SK-N-SH (cell line): ENCODE measurements at regions not wholly inside any gene's neighbourhood (a gene's known extent, or its start where the extent isn't known, plus 50 kb on each side); places are given as distances from the start of the nearest gene placed in this dataset.
A peak's percentile ranks its signal among the peaks of the same experiment; 100 is the strongest.

Experiments used
- CTCF ChIA-PET: fragments of 300-600, 350-600 bp; formaldehyde crosslinking; extraction: SDS; loops from one replicate; lab custom pipeline; 2021; lab: Yijun Ruan, JAX
- POLR2A ChIA-PET: fragments of 350-600 bp; sonication (Branson Sonifier 250); formaldehyde crosslinking; extraction: SDS; loops from one replicate; lab custom pipeline; 2020; ENCODE audit warnings: antibody characterized with exemption, inconsistent platforms; lab: Yijun Ruan, JAX
- DNase-seq: peaks from one replicate; pipeline ENCODE4 v3.0.0; 2012
- H2AFZ ChIP-seq: fragments of 200-600 bp; sonication (generic); 2 replicates; pipeline ENCODE4 v1.8.1; 2016; ENCODE audit warnings: antibody characterized with exemption, mild to moderate bottlenecking, low read depth
- H3F3A ChIP-seq: fragments of 200-600 bp; sonication (generic); replicated peaks from 2 replicates; pipeline ENCODE3; 2016; ENCODE audit warnings: antibody characterized with exemption, mild to moderate bottlenecking; ENCODE audit not compliant: insufficient read depth
- H3K27ac ChIP-seq, 2 experiments: fragments of 200-500 bp in 1 of 2; fragments of 200-600 bp in 1 of 2; sonication (Bioruptor generic) in 1 of 2; sonication (generic), shearing (Covaris generic) in 1 of 2; 2 replicates each; pipeline versions ENCODE4 v1.5.1 to v1.6.1; 2014 to 2016; ENCODE audit warnings: low read depth in 2 of 2, inconsistent platforms in 1 of 2, low read length in 1 of 2, mild to moderate bottlenecking in 1 of 2, mixed read lengths in 1 of 2
- H3K27me3 ChIP-seq: fragments of 200-600 bp; sonication (generic), shearing (Covaris generic); 2 replicates; pipeline ENCODE4 v1.6.1; 2016; ENCODE audit warnings: mixed run types; ENCODE audit not compliant: insufficient read depth
- H3K36me3 ChIP-seq, 2 experiments: fragments of 200-500 bp in 1 of 2; fragments of 200-600 bp in 1 of 2; sonication (Bioruptor generic) in 1 of 2; sonication (generic) in 1 of 2; replicated peaks in 1 of 2; 2 replicates each; pipeline versions ENCODE3 to v1.5.1; 2014 to 2016; ENCODE audit warnings: low read length in 1 of 2, mild to moderate bottlenecking in 1 of 2; ENCODE audit not compliant: insufficient read depth in 2 of 2, control insufficient read depth in 1 of 2
- H3K4me1 ChIP-seq, 2 experiments: fragments of 200-500 bp in 1 of 2; fragments of 200-600 bp in 1 of 2; sonication (Bioruptor generic) in 1 of 2; sonication (generic), shearing (Covaris generic) in 1 of 2; 2 replicates each; pipeline versions ENCODE4 v1.5.1 to v1.6.1; 2014 to 2016; ENCODE audit warnings: low read depth in 1 of 2, low read length in 1 of 2, mixed run types in 1 of 2; ENCODE audit not compliant: insufficient read depth in 2 of 2, control insufficient read depth in 1 of 2
- H3K4me2 ChIP-seq: fragments of 200-600 bp; sonication (generic), shearing (Covaris generic); 2 replicates; pipeline ENCODE4 v1.6.1; 2017; ENCODE audit warnings: mixed run types
- H3K4me3 ChIP-seq, 2 experiments: fragments of 200-500 bp in 1 of 2; fragments of 200-600 bp in 1 of 2; sonication (Bioruptor generic) in 1 of 2; sonication (generic), shearing (Covaris generic) in 1 of 2; 2 replicates each; pipeline versions ENCODE4 v1.5.1 to v1.8.1; 2014 to 2016; ENCODE audit warnings: low read depth in 2 of 2, inconsistent platforms in 1 of 2, low read length in 1 of 2, mild to moderate bottlenecking in 1 of 2, mixed read lengths in 1 of 2, moderate library complexity in 1 of 2
- H3K79me2 ChIP-seq: fragments of 200-600 bp; sonication (generic); 2 replicates; pipeline ENCODE4 v1.8.1; 2017; ENCODE audit warnings: mild to moderate bottlenecking; ENCODE audit not compliant: insufficient read depth
- H3K9ac ChIP-seq: fragments of 200-600 bp; sonication (generic); 2 replicates; pipeline ENCODE4 v1.6.1; 2017; ENCODE audit warnings: mixed run types
- H3K9me2 ChIP-seq: fragments of 200-600 bp; sonication (generic); 2 replicates; pipeline ENCODE4 v1.6.1; 2017; ENCODE audit warnings: mixed run types
- H3K9me3 ChIP-seq: fragments of 200-600 bp; sonication (generic); 2 replicates; pipeline ENCODE4 v1.6.1; 2017; ENCODE audit warnings: mixed run types, mild to moderate bottlenecking, moderate library complexity
- H4K20me1 ChIP-seq: fragments of 200-600 bp; sonication (generic); 2 replicates; pipeline ENCODE4 v1.6.1; 2017; ENCODE audit warnings: mild to moderate bottlenecking, mixed run types; ENCODE audit not compliant: insufficient read depth
- CHD2 ChIP-seq: fragments of 150-350 bp; IDR thresholded peaks from 2 replicates; pipeline ENCODE4 v1.6.1; 2018; ENCODE audit warnings: low read length; ENCODE audit not compliant: partially characterized antibody
- ELF1 ChIP-seq: IDR thresholded peaks from 2 replicates; pipeline ENCODE4 v1.4.0; 2012
- EZH2phosphoT487 ChIP-seq: fragments of 200-600 bp; sonication (generic); IDR thresholded peaks from 2 replicates; pipeline ENCODE4 v1.6.1; 2017; ENCODE audit warnings: low read depth, mixed run types, mild to moderate bottlenecking, antibody characterized with exemption, moderate library complexity, borderline replicate concordance
- FOXJ3 ChIP-seq: sonication (generic); formaldehyde crosslinking; IDR thresholded peaks from 2 replicates; pipeline ENCODE4 v1.5.1; 2020; ENCODE audit warnings: mild to moderate bottlenecking, missing genetic modification reagents
- FOXM1 ChIP-seq: IDR thresholded peaks from 2 replicates; pipeline ENCODE4 v1.4.0; 2012; ENCODE audit warnings: low read depth, mild to moderate bottlenecking
- GABPA ChIP-seq: IDR thresholded peaks from 2 replicates; pipeline ENCODE4 v1.4.0; 2012; ENCODE audit warnings: low read depth, mild to moderate bottlenecking
- GATA2 ChIP-seq: sonication (generic); formaldehyde crosslinking; IDR thresholded peaks from 2 replicates; pipeline ENCODE4 v1.5.0; 2020; ENCODE audit warnings: mild to moderate bottlenecking, missing genetic modification reagents
- MEF2A ChIP-seq: IDR thresholded peaks from 2 replicates; pipeline ENCODE4 v1.4.0; 2012; ENCODE audit warnings: low read depth, borderline replicate concordance
- NFIC ChIP-seq: IDR thresholded peaks from 2 replicates; pipeline ENCODE4 v1.4.0; 2012; ENCODE audit warnings: borderline replicate concordance
- NRF1 ChIP-seq: IDR thresholded peaks from 2 replicates; pipeline ENCODE4 v1.6.1; 2012; ENCODE audit warnings: low read depth, mild to moderate bottlenecking, low read length
- RCOR1 ChIP-seq: fragments of 150-350 bp; IDR thresholded peaks from 2 replicates; pipeline ENCODE4 v1.6.1; 2017; ENCODE audit warnings: antibody characterized with exemption, low read length
- RFX5 ChIP-seq: IDR thresholded peaks from 2 replicates; pipeline ENCODE4 v1.6.1; 2012; ENCODE audit warnings: mild to moderate bottlenecking, improper control_type of control experiment, low read length
- RXRA ChIP-seq: IDR thresholded peaks from 2 replicates; pipeline ENCODE4 v1.4.0; 2012; ENCODE audit warnings: low read depth, mild to moderate bottlenecking, borderline replicate concordance
- TAF1 ChIP-seq: IDR thresholded peaks from 2 replicates; pipeline ENCODE4 v1.6.1; 2012; ENCODE audit warnings: low read depth, mild to moderate bottlenecking, low read length, moderate library complexity, borderline replicate concordance
- WGBS: methylation state at CpG from one replicate; pipeline ENCODE4 v1.1.6; 2017; ENCODE audit warnings: low lambda C conversion rate; 5-methylcytosine and 5-hydroxymethylcytosine counted together
- TF ChIP-seq, protein P1 (sequence below): fragments of 150-350 bp; IDR thresholded peaks from 2 replicates; pipeline ENCODE4 v1.6.1; 2017; ENCODE audit warnings: antibody characterized with exemption, low read length, low read depth, borderline replicate concordance
- TF ChIP-seq, protein P2 (sequence below): IDR thresholded peaks from 2 replicates; pipeline ENCODE4; 2012
- TF ChIP-seq, protein P3 (sequence below): IDR thresholded peaks from 2 replicates; pipeline ENCODE4 v1.4.0; 2012; ENCODE audit warnings: low read depth, borderline replicate concordance
- TF ChIP-seq, protein P4 (sequence below): IDR thresholded peaks from 2 replicates; pipeline ENCODE4 v1.4.0; 2012; ENCODE audit warnings: low read depth
- TF ChIP-seq, protein P5 (sequence below): IDR thresholded peaks from 2 replicates; pipeline ENCODE4 v1.6.1; 2012; ENCODE audit warnings: mild to moderate bottlenecking, low read depth, low read length, moderate library complexity

DNA sequence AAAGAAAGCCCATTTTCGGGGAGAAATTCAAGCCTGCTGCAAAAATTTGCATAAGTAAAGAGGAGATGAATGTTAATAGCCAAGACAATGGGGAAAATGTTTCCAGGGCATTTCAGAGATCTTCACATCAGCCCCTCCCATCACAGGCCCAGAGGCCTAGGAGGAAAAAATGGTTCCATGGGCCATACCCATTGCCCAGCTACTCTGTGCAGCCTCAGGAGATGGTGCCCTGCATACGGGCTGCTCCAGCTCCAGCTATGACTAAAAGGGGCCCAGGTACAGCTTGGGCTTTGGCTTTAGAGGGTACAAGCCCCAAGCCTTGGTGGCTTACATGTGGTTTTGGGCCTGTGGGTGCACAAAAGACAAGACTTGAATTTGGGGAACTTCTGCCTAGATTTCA is 168.0 kb upstream of the DIPK2B start:
- no peak overlapping the region for H2AFZ ChIP-seq
- H3K9me2 ChIP-seq: no peaks in the 10 kb centered on the region
- TF ChIP-seq ELF1 (no peak), RCOR1 (no peak), GATA2 (no peak), RXRA (no peak), EZH2phosphoT487 (no peak), NFIC (no peak), RFX5 (no peak)
- TF ChIP-seq, protein P1, sequence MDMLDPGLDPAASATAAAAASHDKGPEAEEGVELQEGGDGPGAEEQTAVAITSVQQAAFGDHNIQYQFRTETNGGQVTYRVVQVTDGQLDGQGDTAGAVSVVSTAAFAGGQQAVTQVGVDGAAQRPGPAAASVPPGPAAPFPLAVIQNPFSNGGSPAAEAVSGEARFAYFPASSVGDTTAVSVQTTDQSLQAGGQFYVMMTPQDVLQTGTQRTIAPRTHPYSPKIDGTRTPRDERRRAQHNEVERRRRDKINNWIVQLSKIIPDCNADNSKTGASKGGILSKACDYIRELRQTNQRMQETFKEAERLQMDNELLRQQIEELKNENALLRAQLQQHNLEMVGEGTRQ: no peak
- TF ChIP-seq, protein P2, sequence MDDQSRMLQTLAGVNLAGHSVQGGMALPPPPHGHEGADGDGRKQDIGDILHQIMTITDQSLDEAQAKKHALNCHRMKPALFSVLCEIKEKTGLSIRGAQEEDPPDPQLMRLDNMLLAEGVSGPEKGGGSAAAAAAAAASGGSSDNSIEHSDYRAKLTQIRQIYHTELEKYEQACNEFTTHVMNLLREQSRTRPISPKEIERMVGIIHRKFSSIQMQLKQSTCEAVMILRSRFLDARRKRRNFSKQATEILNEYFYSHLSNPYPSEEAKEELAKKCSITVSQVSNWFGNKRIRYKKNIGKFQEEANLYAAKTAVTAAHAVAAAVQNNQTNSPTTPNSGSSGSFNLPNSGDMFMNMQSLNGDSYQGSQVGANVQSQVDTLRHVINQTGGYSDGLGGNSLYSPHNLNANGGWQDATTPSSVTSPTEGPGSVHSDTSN: no peak
- CTCF ChIA-PET: no interaction called here
- H3F3A ChIP-seq: no peaks in the 10 kb centered on the region
- no peak for DNase-seq
- POLR2A ChIA-PET: no interaction called here
- no peaks in the 10 kb centered on the region for H3K4me1 ChIP-seq
- H3K27me3 ChIP-seq: no peaks in the 10 kb centered on the region
- H3K9me3 ChIP-seq: peaks cover 2% of the 10 kb centered on the region; the same call in 1 of the 2 replicates
- no peak overlapping the region for H3K9ac ChIP-seq
- no peak overlapping the region for H3K4me2 ChIP-seq
- H3K4me3 ChIP-seq: no peak overlapping the region
- H3K36me3 ChIP-seq: no peaks in the 10 kb centered on the region
- no peak overlapping the region for H3K27ac ChIP-seq
- H4K20me1 ChIP-seq: no peaks in the 10 kb centered on the region
- no peaks in the 10 kb centered on the region for H3K79me2 ChIP-seq
- 44% methylated on average over 1 of the region's 2 CpGs for WGBS

DNA sequence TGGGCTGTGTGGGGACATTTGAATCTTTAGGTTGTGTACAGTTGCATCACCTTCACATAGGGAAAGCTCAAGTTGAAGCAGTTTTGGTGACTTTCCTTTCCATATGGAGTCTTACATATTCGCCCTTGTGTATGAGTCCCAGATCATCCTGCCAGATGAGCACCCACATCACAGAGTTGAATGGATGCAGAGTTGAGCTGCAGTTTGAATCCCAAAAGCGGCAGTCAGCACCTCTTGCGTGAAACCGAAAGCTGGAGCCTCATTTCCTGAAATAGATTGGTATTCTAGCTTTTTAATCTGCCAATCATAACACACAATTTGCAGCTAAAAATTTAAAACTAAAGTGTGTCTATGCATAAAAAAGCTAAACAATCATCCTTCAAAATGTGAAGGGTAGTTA is 162.9 kb upstream of the DIPK2B start:
- H4K20me1 ChIP-seq: no peaks in the 10 kb centered on the region
- no peaks in the 10 kb centered on the region for H3K4me1 ChIP-seq
- peak overlapping the region; percentile 71 for H2AFZ ChIP-seq
- H3K27me3 ChIP-seq: no peaks in the 10 kb centered on the region
- H3K9me3 ChIP-seq: no peaks in the 10 kb centered on the region
- TF ChIP-seq, protein P3, sequence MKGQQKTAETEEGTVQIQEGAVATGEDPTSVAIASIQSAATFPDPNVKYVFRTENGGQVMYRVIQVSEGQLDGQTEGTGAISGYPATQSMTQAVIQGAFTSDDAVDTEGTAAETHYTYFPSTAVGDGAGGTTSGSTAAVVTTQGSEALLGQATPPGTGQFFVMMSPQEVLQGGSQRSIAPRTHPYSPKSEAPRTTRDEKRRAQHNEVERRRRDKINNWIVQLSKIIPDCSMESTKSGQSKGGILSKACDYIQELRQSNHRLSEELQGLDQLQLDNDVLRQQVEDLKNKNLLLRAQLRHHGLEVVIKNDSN: no peak
- TF ChIP-seq, protein P4, sequence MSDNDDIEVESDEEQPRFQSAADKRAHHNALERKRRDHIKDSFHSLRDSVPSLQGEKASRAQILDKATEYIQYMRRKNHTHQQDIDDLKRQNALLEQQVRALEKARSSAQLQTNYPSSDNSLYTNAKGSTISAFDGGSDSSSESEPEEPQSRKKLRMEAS: no peak
- TF ChIP-seq MEF2A: no peak
- no peak for TF ChIP-seq FOXJ3 (CRISPR knock-in tag)
- no peak for TF ChIP-seq CHD2
- TF ChIP-seq GABPA: no peak
- no peak for TF ChIP-seq TAF1
- no peak for TF ChIP-seq NRF1
- TF ChIP-seq, protein P5, sequence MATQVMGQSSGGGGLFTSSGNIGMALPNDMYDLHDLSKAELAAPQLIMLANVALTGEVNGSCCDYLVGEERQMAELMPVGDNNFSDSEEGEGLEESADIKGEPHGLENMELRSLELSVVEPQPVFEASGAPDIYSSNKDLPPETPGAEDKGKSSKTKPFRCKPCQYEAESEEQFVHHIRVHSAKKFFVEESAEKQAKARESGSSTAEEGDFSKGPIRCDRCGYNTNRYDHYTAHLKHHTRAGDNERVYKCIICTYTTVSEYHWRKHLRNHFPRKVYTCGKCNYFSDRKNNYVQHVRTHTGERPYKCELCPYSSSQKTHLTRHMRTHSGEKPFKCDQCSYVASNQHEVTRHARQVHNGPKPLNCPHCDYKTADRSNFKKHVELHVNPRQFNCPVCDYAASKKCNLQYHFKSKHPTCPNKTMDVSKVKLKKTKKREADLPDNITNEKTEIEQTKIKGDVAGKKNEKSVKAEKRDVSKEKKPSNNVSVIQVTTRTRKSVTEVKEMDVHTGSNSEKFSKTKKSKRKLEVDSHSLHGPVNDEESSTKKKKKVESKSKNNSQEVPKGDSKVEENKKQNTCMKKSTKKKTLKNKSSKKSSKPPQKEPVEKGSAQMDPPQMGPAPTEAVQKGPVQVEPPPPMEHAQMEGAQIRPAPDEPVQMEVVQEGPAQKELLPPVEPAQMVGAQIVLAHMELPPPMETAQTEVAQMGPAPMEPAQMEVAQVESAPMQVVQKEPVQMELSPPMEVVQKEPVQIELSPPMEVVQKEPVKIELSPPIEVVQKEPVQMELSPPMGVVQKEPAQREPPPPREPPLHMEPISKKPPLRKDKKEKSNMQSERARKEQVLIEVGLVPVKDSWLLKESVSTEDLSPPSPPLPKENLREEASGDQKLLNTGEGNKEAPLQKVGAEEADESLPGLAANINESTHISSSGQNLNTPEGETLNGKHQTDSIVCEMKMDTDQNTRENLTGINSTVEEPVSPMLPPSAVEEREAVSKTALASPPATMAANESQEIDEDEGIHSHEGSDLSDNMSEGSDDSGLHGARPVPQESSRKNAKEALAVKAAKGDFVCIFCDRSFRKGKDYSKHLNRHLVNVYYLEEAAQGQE: no peak
- TF ChIP-seq FOXM1: no peak
- H3K9ac ChIP-seq: no peak overlapping the region; the same call in 1 of the 2 replicates
- H3K4me3 ChIP-seq: peak overlapping the region in 1 of 2 experiments; percentile 25; a peak in 1 of 4 replicates
- WGBS: 26% methylated on average over 4 of the region's 4 CpGs
- CTCF ChIA-PET: no interaction called here
- DNase-seq: no peak
- no peaks in the 10 kb centered on the region for H3K79me2 ChIP-seq
- H3K36me3 ChIP-seq: no peaks in the 10 kb centered on the region
- no peaks in the 10 kb centered on the region for H3K9me2 ChIP-seq
- POLR2A ChIA-PET: no interaction called here
- H3F3A ChIP-seq: no peaks in the 10 kb centered on the region
- H3K27ac ChIP-seq: no peak overlapping the region
- H3K4me2 ChIP-seq: peak overlapping the region; percentile 54; the same call in 1 of the 2 replicates
